ENCODE measurements at regions not wholly inside any gene's neighbourhood (a gene's known extent, or its start where the extent isn't known, plus 50 kb on each side); places are given as distances from the start of the nearest gene placed in this dataset.

DNA sequence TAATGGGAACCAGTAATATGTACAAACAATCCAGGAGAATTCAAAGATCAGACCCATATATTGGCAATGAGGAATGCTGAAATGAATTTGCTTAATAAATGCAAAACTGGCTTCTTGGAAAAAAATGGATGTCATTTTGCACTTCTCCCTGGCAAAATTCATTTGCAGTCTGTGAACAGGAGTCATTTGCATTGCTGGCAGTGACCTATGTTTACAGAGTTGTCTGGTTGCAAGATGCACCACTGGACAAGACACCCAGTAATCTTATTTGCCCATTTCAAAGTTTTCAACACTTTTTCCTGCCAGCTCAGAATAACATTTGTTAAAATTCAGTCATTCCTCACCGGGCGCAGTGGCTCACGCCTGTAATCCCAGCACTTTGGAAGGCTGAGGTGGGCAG, 123.5 kb upstream of the KCNAB1 start:
- TF ChIP-seq, protein P1, sequence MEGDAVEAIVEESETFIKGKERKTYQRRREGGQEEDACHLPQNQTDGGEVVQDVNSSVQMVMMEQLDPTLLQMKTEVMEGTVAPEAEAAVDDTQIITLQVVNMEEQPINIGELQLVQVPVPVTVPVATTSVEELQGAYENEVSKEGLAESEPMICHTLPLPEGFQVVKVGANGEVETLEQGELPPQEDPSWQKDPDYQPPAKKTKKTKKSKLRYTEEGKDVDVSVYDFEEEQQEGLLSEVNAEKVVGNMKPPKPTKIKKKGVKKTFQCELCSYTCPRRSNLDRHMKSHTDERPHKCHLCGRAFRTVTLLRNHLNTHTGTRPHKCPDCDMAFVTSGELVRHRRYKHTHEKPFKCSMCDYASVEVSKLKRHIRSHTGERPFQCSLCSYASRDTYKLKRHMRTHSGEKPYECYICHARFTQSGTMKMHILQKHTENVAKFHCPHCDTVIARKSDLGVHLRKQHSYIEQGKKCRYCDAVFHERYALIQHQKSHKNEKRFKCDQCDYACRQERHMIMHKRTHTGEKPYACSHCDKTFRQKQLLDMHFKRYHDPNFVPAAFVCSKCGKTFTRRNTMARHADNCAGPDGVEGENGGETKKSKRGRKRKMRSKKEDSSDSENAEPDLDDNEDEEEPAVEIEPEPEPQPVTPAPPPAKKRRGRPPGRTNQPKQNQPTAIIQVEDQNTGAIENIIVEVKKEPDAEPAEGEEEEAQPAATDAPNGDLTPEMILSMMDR (IDR thresholded peaks at IDR 0.05) = no peak
- no peak for TF ChIP-seq POLR2A (IDR thresholded peaks at IDR 0.05)
